ENCODE measurements at regions not wholly inside any gene's neighbourhood (a gene's known extent, or its start where the extent isn't known, plus 50 kb on each side); places are given as distances from the start of the nearest gene placed in this dataset.

DNA sequence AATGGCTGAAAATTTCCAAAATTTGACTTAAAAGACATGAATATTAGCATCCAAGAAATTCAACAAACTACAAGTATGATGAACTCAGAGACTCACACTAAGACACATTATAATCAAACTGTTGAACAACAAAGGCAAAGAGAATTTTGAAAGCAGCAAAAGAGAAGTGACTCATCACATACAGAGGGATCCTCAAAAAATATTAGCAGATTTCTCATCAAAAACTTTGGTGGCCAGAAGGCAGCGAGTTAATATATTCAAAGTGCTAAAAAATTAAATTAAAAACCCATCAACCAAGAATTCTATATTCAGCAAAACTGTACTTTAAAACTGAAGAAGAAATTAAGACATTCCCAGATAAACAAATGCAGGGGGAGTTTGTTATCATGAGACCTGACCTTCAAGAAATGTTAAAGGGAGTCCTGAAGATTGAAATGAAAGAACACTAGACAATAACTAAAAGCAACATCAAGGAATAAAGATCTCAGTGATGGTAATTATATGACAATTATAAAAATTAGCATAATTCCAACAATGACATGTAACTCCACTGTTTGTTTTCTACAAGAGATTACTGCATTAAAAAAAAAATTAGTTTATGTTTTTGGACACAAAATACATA lies 150.0 kb downstream of the RNASET2 start:
- Histone ChIP-seq H3K4me3 (no peak overlapping the region), H3K36me3 (no peaks in the 10 kb centered on the region), H3K27ac (no peak overlapping the region), H3K9me3 (no peaks in the 10 kb centered on the region), H3K4me1 (replicated peaks) (no peaks in the 10 kb centered on the region), H3K27me3 (replicated peaks; ENCODE audit: insufficient read depth) (no peaks in the 10 kb centered on the region)
- intact Hi-C loops (cut with DNase I): no loop called here
- TF ChIP-seq POLR2AphosphoS5 (IDR thresholded peaks at IDR 0.05) (no peak), POLR2A (IDR thresholded peaks at IDR 0.05) (no peak)
- TF ChIP-seq, protein P1, sequence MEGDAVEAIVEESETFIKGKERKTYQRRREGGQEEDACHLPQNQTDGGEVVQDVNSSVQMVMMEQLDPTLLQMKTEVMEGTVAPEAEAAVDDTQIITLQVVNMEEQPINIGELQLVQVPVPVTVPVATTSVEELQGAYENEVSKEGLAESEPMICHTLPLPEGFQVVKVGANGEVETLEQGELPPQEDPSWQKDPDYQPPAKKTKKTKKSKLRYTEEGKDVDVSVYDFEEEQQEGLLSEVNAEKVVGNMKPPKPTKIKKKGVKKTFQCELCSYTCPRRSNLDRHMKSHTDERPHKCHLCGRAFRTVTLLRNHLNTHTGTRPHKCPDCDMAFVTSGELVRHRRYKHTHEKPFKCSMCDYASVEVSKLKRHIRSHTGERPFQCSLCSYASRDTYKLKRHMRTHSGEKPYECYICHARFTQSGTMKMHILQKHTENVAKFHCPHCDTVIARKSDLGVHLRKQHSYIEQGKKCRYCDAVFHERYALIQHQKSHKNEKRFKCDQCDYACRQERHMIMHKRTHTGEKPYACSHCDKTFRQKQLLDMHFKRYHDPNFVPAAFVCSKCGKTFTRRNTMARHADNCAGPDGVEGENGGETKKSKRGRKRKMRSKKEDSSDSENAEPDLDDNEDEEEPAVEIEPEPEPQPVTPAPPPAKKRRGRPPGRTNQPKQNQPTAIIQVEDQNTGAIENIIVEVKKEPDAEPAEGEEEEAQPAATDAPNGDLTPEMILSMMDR (IDR thresholded peaks at IDR 0.05): no peak
- WGBS: 92% methylated on average over 1 of the region's 1 CpG
- no peak for DNase-seq (ENCODE audit: low spot score)

DNA sequence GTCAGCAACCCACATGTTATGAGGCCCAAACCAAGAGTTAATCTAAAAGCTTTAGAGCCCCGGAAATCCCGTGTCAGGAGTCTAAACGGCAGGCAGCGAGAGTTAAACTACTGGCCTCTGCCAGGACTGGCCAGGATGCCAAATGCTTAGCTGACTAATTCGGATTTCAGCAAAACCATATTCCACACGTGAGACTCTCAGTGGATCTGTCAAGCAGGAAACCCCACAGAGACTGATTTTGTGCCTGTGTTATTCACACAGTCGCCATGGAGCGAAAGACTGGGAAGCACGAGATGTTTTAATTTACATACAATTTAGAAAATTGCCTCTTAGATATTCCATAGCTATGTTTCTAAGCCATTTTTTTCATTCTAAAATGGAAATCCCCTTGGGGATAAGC lies 152.9 kb downstream of the RNASET2 start:
- intact Hi-C loops (cut with DNase I): no loop called here
- 69% methylated on average over 9 of the region's 9 CpGs for WGBS
- DNase-seq (ENCODE audit: low spot score): no peak

DNA sequence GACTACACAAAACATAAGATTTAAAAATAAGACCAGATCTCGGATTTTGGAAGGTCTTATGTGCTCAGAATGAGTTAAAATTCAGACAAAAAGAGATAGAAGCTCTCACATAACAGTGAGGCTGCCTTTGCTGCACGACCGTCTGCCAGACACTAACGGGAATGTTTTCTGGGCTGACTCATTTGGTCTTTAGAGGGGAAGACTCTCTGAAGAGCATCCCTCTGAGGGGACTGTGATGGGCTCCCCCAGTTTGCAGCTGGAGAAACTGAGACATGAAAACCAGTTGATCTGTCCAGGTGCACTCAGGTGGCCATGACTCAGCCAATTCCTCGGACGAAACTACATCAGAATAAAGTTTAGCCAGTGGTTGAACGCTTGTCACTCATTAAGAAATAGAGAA lies 153.9 kb downstream of the RNASET2 start:
- no peaks in the 10 kb centered on the region for H3K36me3 ChIP-seq
- 83% methylated on average over 7 of the region's 7 CpGs for WGBS
- no peaks in the 10 kb centered on the region for H3K27me3 ChIP-seq (replicated peaks; ENCODE audit: insufficient read depth)
- H3K4me1 ChIP-seq (replicated peaks): no peaks in the 10 kb centered on the region
- no peaks in the 10 kb centered on the region for H3K9me3 ChIP-seq
- no peak for DNase-seq (ENCODE audit: low spot score)
- intact Hi-C loops (cut with DNase I): no loop called here
- no peak overlapping the region for H3K4me3 ChIP-seq
- TF ChIP-seq POLR2AphosphoS5 (IDR thresholded peaks at IDR 0.05) (no peak), POLR2A (IDR thresholded peaks at IDR 0.05) (no peak)
- TF ChIP-seq, protein P1 (IDR thresholded peaks at IDR 0.05): no peak
- no peak overlapping the region for H3K27ac ChIP-seq

More for the DNA sequence above, 152.9 kb downstream of the RNASET2 start:
- H3K27ac ChIP-seq: no peak overlapping the region
- H3K4me1 ChIP-seq (replicated peaks): no peaks in the 10 kb centered on the region
- H3K36me3 ChIP-seq: no peaks in the 10 kb centered on the region
- no peaks in the 10 kb centered on the region for H3K27me3 ChIP-seq (replicated peaks; ENCODE audit: insufficient read depth)
- no peak overlapping the region for H3K4me3 ChIP-seq
- no peaks in the 10 kb centered on the region for H3K9me3 ChIP-seq
- TF ChIP-seq POLR2AphosphoS5 (IDR thresholded peaks at IDR 0.05) (no peak), POLR2A (IDR thresholded peaks at IDR 0.05) (no peak)
- TF ChIP-seq, protein P1 (IDR thresholded peaks at IDR 0.05): no peak

DNA sequence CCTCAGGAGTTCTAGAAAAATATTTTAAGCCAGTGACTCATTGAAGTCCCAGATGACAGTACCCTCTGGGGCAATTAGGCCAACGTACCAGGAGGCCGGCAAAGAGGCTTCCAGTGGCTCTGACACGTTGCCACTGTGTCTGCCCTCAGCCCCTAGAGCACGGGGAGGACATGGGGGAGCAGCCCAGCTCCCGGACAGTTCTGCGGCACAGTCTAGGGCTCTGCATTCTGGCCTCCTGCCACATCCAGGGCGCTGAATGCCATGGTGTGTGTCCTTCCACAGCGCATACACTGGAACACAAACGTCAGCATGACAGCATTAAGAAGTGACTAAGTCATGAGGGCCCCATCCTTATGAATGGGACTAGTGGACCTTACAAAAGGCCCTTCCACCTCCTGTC lies 156.2 kb downstream of the RNASET2 start:
- Histone ChIP-seq H3K9me3 (no peaks in the 10 kb centered on the region), H3K27me3 (replicated peaks; ENCODE audit: insufficient read depth) (no peaks in the 10 kb centered on the region), H3K4me3 (no peak overlapping the region), H3K4me1 (replicated peaks) (no peaks in the 10 kb centered on the region), H3K27ac (no peak overlapping the region), H3K36me3 (no peaks in the 10 kb centered on the region)
- 81% methylated on average over 9 of the region's 9 CpGs for WGBS
- intact Hi-C loops (cut with DNase I): no loop called here
- TF ChIP-seq POLR2A (IDR thresholded peaks at IDR 0.05): no peak
- no peak for TF ChIP-seq POLR2AphosphoS5 (IDR thresholded peaks at IDR 0.05)
- TF ChIP-seq, protein P1 (IDR thresholded peaks at IDR 0.05): no peak
- DNase-seq (ENCODE audit: low spot score): no peak

DNA sequence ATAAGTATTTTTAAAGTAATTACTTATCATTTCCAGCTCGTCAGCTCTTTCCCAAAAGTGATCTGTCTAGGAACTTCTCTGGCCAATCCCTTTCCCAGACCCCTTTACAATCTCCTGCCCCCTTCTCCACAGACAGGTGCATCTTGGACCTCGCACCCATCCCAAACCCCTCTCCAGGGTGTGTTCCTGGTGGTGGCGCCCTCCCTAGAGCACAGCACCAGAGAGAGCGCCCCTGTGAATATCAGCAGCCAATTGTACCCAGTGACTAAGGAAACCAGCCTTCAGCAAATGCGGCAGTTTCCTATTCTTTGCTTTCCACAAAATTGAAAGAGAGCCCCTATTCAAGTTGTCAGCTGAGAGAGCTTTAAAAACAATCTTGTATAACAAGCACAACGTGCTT lies 157.7 kb downstream of the RNASET2 start:
- Histone ChIP-seq H3K4me3 (no peak overlapping the region), H3K27ac (no peak overlapping the region), H3K9me3 (no peaks in the 10 kb centered on the region), H3K36me3 (no peaks in the 10 kb centered on the region), H3K27me3 (replicated peaks; ENCODE audit: insufficient read depth) (no peaks in the 10 kb centered on the region), H3K4me1 (replicated peaks) (no peaks in the 10 kb centered on the region)
- TF ChIP-seq, protein P1 (IDR thresholded peaks at IDR 0.05): no peak
- TF ChIP-seq POLR2AphosphoS5 (IDR thresholded peaks at IDR 0.05) (no peak), POLR2A (IDR thresholded peaks at IDR 0.05) (no peak)
- intact Hi-C loops (cut with DNase I): no loop called here
- 52% methylated on average over 6 of the region's 6 CpGs for WGBS
- no peak for DNase-seq (ENCODE audit: low spot score)
